Stomach (tissue), 4 donors: ENCODE measurements at regions not wholly inside any gene's neighbourhood (a gene's known extent, or its start where the extent isn't known, plus 50 kb on each side); places are given as distances from the start of the nearest gene placed in this dataset.

Experiments
- CTCF ChIP-seq, 7 experiments: fragments of 450-650 bp in 4 of 7; fragments of 200-600 bp in 3 of 7; sonication (generic) in 3 of 7; IDR thresholded peaks; one replicate each; pipeline ENCODE4 v1.5.1; 2016 to 2019; ENCODE audit warnings: antibody characterized with exemption in 7 of 7, control low read depth in 2 of 7, mild to moderate bottlenecking in 1 of 7
- POLR2A ChIP-seq, 4 donors: fragments of 450-650 bp; IDR thresholded peaks; one replicate each; pipeline ENCODE4 v1.6.1; 2016; ENCODE audit warnings: antibody characterized with exemption in 4 of 4, control low read depth in 2 of 4, mild to moderate bottlenecking in 1 of 4, moderate library complexity in 1 of 4
- POLR2AphosphoS5 ChIP-seq, 3 donors: sonication (generic); formaldehyde crosslinking; IDR thresholded peaks; one replicate each; pipeline ENCODE4 v1.6.1; 2016; ENCODE audit warnings: antibody characterized with exemption in 3 of 3

GRCh38 chr4:24472514-24473308 is 111.6 kb downstream of the DHX15 start:
- TF ChIP-seq CTCF (IDR thresholded peaks at IDR 0.05) (peak in 5 of 7 experiments; percentile 44 to 74 (median 63)), POLR2AphosphoS5 (IDR thresholded peaks at IDR 0.05) (peak in 2 of 3 donors; percentile 32 to 50), POLR2A (IDR thresholded peaks at IDR 0.05) (no peak)
